OCI-LY7 (cell line): ENCODE measurements at regions not wholly inside any gene's neighbourhood (a gene's known extent, or its start where the extent isn't known, plus 50 kb on each side); places are given as distances from the start of the nearest gene placed in this dataset.
A peak's percentile ranks its signal among the peaks of the same experiment; 100 is the strongest.

Source experiments
- BruUV-seq: library from RNA; stranded (reverse); fragments of 400-500 nt; replicated peaks from 2 replicates; lab custom pipeline; 2021; lab: Mats Ljungman, UMichigan
- CTCF ChIA-PET: fragments of 300-600 bp; sonication (Branson Sonifier 250); formaldehyde crosslinking; loops from one replicate; lab custom pipeline; 2022; ENCODE audit warnings: antibody characterized with exemption; ENCODE audit not compliant: unreplicated experiment; lab: Charles Lee
- POLR2A ChIA-PET: fragments of 300-600 bp; sonication (Branson Sonifier 250); formaldehyde crosslinking; loops from one replicate; lab custom pipeline; 2022; ENCODE audit warnings: antibody characterized with exemption; lab: Charles Lee
- DNase-seq: peaks from one replicate; pipeline ENCODE4 v3.0.0-alpha.2; 2015; ENCODE audit warnings: low spot score
- H2AFZ ChIP-seq: fragments of 200-600 bp; sonication (generic), shearing (Covaris generic); 2 replicates; pipeline ENCODE4 v1.6.1; 2014; ENCODE audit warnings: mild to moderate bottlenecking, antibody characterized with exemption, low read length, moderate library complexity
- H3K27ac ChIP-seq: fragments of 200-600 bp; sonication (generic); 2 replicates; pipeline ENCODE4 v1.5.1; 2014; ENCODE audit warnings: mixed run types, low read depth, mild to moderate bottlenecking, moderate library complexity, low read length, inconsistent platforms; ENCODE audit not compliant: poor library complexity, severe bottlenecking
- H3K36me3 ChIP-seq: fragments of 200-600 bp; sonication (generic); 2 replicates; pipeline ENCODE4 v1.6.1; 2014; ENCODE audit warnings: mild to moderate bottlenecking, antibody characterized with exemption, low read length, moderate library complexity, mixed read lengths; ENCODE audit not compliant: insufficient read depth
- H3K4me1 ChIP-seq: fragments of 200-600 bp; sonication (generic); 2 replicates; pipeline ENCODE4 v1.5.1; 2014; ENCODE audit warnings: mild to moderate bottlenecking, low read length; ENCODE audit not compliant: insufficient read depth, poor library complexity, severe bottlenecking
- H3K4me2 ChIP-seq: fragments of 200-600 bp; sonication (generic); 2 replicates; pipeline ENCODE4 v1.6.1; 2014; ENCODE audit warnings: mild to moderate bottlenecking, low read length
- H3K4me3 ChIP-seq: fragments of 200-600 bp; sonication (generic); 2 replicates; pipeline ENCODE4 v1.5.1; 2014; ENCODE audit warnings: mild to moderate bottlenecking, low read depth, low read length; ENCODE audit not compliant: poor library complexity, severe bottlenecking
- H3K79me2 ChIP-seq: fragments of 200-600 bp; sonication (generic); 2 replicates; pipeline ENCODE4 v1.6.1; 2016; ENCODE audit warnings: low read depth, mild to moderate bottlenecking, low read length, moderate library complexity, mixed read lengths; ENCODE audit not compliant: insufficient read depth
- H3K9me2 ChIP-seq: fragments of 200-600 bp; sonication (generic); 2 replicates; pipeline ENCODE4 v1.6.1; 2016; ENCODE audit warnings: mild to moderate bottlenecking, low read length, mixed read lengths; ENCODE audit not compliant: insufficient read depth
- H3K9me3 ChIP-seq: fragments of 200-600 bp; sonication (generic); 2 replicates; pipeline ENCODE4 v1.6.1; 2014; ENCODE audit warnings: mild to moderate bottlenecking, mixed run types, low read length, mixed read lengths
- H4K20me1 ChIP-seq: fragments of 200-600 bp; sonication (generic); 2 replicates; pipeline ENCODE4 v1.6.1; 2014; ENCODE audit warnings: mild to moderate bottlenecking, antibody characterized with exemption, low read length, moderate library complexity, mixed read lengths; ENCODE audit not compliant: insufficient read depth
- EZH2phosphoT487 ChIP-seq: fragments of 200-600 bp; sonication (generic); IDR thresholded peaks from 2 replicates; pipeline ENCODE4 v1.6.1; 2018; ENCODE audit warnings: low read depth, borderline replicate concordance, mild to moderate bottlenecking, mixed run types, antibody characterized with exemption, low read length, moderate library complexity, mixed read lengths
- intact Hi-C: fragments of 100-400 bp; cut with micrococcal nuclease; formaldehyde crosslinking; loops from one replicate; pipeline ENCODE4 v1.10.0; 2022; ENCODE audit not compliant: unreplicated experiment
- TF ChIP-seq, protein P1 (sequence below): fragments of 200-600 bp; sonication (generic); conservative IDR thresholded peaks from 2 replicates; pipeline ENCODE4 v1.5.1; 2014; ENCODE audit warnings: mild to moderate bottlenecking, antibody characterized with exemption, low read length, moderate library complexity, mixed read lengths

DNA sequence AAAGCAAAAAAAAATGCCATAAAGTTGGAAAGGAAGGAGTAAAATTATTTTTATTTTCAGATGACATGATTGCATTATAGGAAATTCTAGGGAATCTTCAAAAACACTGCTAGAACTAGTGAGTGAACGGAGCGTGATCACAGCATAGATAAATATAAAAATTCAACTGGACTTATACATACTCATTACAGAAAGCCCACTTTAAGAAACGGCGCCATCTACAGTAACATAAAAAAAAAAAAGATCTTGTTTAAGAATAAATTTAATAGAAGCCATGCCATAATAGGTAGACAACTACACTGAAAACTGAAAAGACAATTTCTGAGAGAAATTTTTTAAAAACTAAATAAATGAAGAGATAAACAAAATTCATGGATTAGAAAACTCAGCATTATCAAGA lies 623.1 kb upstream of the MGMT start:
- Histone ChIP-seq H3K4me3 (no peak overlapping the region), H4K20me1 (no peaks in the 10 kb centered on the region), H3K4me1 (no peaks in the 10 kb centered on the region), H3K9me3 (no peaks in the 10 kb centered on the region), H3K9me2 (no peaks in the 10 kb centered on the region), H3K4me2 (no peak overlapping the region), H3K27ac (no peak overlapping the region), H3K79me2 (no peaks in the 10 kb centered on the region), H2AFZ (no peak overlapping the region), H3K36me3 (no peaks in the 10 kb centered on the region)
- ChIA-PET POLR2A (interaction anchor here (0.8 kb wide), 1 partner anchor 20 kb away, joined by 3 read pairs; no protein-coding TSS in a partner anchor), CTCF (no interaction called here)
- intact Hi-C loops, result loop anchor here (5.0 kb wide), 1 partner anchor 592 kb away; no protein-coding TSS in a partner anchor
- no peak for TF ChIP-seq EZH2phosphoT487
- TF ChIP-seq, protein P1, sequence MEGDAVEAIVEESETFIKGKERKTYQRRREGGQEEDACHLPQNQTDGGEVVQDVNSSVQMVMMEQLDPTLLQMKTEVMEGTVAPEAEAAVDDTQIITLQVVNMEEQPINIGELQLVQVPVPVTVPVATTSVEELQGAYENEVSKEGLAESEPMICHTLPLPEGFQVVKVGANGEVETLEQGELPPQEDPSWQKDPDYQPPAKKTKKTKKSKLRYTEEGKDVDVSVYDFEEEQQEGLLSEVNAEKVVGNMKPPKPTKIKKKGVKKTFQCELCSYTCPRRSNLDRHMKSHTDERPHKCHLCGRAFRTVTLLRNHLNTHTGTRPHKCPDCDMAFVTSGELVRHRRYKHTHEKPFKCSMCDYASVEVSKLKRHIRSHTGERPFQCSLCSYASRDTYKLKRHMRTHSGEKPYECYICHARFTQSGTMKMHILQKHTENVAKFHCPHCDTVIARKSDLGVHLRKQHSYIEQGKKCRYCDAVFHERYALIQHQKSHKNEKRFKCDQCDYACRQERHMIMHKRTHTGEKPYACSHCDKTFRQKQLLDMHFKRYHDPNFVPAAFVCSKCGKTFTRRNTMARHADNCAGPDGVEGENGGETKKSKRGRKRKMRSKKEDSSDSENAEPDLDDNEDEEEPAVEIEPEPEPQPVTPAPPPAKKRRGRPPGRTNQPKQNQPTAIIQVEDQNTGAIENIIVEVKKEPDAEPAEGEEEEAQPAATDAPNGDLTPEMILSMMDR, result peak; percentile 61; the same call in 1 of the 2 replicates
- DNase-seq, result no peak
- BruUV-seq, result no TSS peak

DNA sequence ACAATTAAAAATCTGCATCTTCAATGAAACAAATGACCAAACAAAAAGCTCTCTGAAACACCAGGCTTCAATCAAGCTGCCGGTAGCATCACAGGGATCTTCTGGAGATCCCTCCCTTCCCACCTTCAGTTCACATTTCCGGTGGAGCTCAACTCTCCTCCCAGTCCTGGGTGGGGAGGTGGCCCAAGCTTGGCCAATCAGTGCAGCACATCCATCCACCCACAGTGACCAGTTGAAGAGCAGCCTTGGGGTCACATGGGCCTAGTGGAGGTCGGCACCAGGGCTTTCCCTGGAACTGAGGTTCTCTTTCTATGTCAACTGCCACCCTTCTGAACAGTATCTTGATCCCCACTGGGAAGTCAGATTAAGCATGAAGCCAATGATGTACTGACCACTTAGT lies 620.1 kb upstream of the MGMT start:
- ChIA-PET CTCF (no interaction called here), POLR2A (no interaction called here)
- Histone ChIP-seq H3K79me2 (no peaks in the 10 kb centered on the region), H3K4me2 (no peak overlapping the region), H2AFZ (no peak overlapping the region), H3K4me3 (no peak overlapping the region), H3K9me3 (no peaks in the 10 kb centered on the region), H3K27ac (no peak overlapping the region), H3K4me1 (no peaks in the 10 kb centered on the region), H4K20me1 (no peaks in the 10 kb centered on the region), H3K36me3 (no peaks in the 10 kb centered on the region), H3K9me2 (no peaks in the 10 kb centered on the region)
- DNase-seq, result no peak
- intact Hi-C loops, result no loop called here
- BruUV-seq, result no TSS peak
- no peak for TF ChIP-seq EZH2phosphoT487
- TF ChIP-seq, protein P1, result no peak

DNA sequence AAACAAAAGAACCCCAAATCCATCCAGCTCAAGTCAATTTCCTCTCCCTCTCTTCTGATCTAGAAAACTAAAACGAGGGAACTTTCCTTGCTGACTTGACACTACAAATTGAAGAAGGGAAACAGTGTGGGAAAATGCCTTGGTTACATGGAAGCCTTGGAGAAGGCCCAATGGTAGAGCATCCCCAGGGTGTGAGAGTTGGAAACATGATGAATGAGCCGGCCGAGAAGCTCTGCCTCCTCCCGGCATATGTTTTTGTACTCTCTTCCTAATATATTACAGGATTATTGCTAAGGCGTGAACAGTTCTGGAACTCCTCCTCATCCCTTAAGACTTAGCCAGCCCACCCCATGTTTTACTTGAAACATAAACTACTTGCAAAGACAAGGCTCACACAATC lies 618.2 kb upstream of the MGMT start:
- H2AFZ ChIP-seq, result no peak overlapping the region
- H3K27ac ChIP-seq, result no peak overlapping the region
- TF ChIP-seq EZH2phosphoT487, result no peak
- TF ChIP-seq, protein P1, result no peak
- H3K9me3 ChIP-seq, result no peaks in the 10 kb centered on the region
- DNase-seq, result no peak
- H3K79me2 ChIP-seq, result no peaks in the 10 kb centered on the region
- ChIA-PET POLR2A (no interaction called here), CTCF (no interaction called here)
- H3K9me2 ChIP-seq, result no peaks in the 10 kb centered on the region
- no peaks in the 10 kb centered on the region for H3K4me1 ChIP-seq
- no TSS peak for BruUV-seq
- intact Hi-C loops, result no loop called here
- no peak overlapping the region for H3K4me3 ChIP-seq
- H4K20me1 ChIP-seq, result no peaks in the 10 kb centered on the region
- no peak overlapping the region for H3K4me2 ChIP-seq
- no peaks in the 10 kb centered on the region for H3K36me3 ChIP-seq
